H1 (cell line): ENCODE measurements at regions not wholly inside any gene's neighbourhood (a gene's known extent, or its start where the extent isn't known, plus 50 kb on each side); places are given as distances from the start of the nearest gene placed in this dataset.

Experiments
- CHD7 ChIP-seq: fragments of 300-600 bp; sonication (generic); IDR thresholded peaks from 2 replicates; pipeline ENCODE4 v1.7.1; 2012; ENCODE audit warnings: low read length, moderate library complexity, mild to moderate bottlenecking, inconsistent platforms; ENCODE audit not compliant: insufficient replicate concordance
- EGR1 ChIP-seq: IDR thresholded peaks from 2 replicates; pipeline ENCODE4 v1.6.1; 2011; ENCODE audit warnings: low read depth, low read length, borderline replicate concordance
- PHF8 ChIP-seq: fragments of 200-600 bp; sonication (generic); conservative IDR thresholded peaks from 2 replicates; pipeline ENCODE4 v1.7.1; 2012; ENCODE audit warnings: low read depth, mild to moderate bottlenecking, inconsistent platforms, low read length, moderate library complexity
- RNF2 ChIP-seq: fragments of 200-900, 300-1000 bp; sonication (generic); IDR thresholded peaks from 2 replicates; pipeline ENCODE4 v1.7.1; 2016; ENCODE audit warnings: borderline replicate concordance, low read depth, mild to moderate bottlenecking, antibody characterized with exemption, low read length; ENCODE audit not compliant: poor library complexity, severe bottlenecking; ENCODE audit errors: missing control alignments
- SUZ12 ChIP-seq: fragments of 200-600 bp; sonication (generic); IDR thresholded peaks from 2 replicates; pipeline ENCODE4 v1.6.1; 2012; ENCODE audit warnings: mild to moderate bottlenecking, inconsistent platforms, low read length, moderate library complexity, mixed read lengths
- TCF12 ChIP-seq: IDR thresholded peaks from 2 replicates; pipeline ENCODE4 v1.6.1; 2011; ENCODE audit warnings: low read depth, mild to moderate bottlenecking, low read length
- YY1 ChIP-seq: IDR thresholded peaks from 2 replicates; pipeline ENCODE4 v1.6.1; 2011; ENCODE audit warnings: low read depth, mild to moderate bottlenecking, low read length

- no peak for TF ChIP-seq CHD7
- no peak for TF ChIP-seq YY1
- no peak for TF ChIP-seq RNF2
- TF ChIP-seq EGR1, result no peak
- no peak for TF ChIP-seq PHF8
- TF ChIP-seq SUZ12, result no peak
- no peak for TF ChIP-seq TCF12
These were observed 307.9 kb upstream of the PRMT6 start (continued) for GRCh38 chr1:106748606-106749005.
